Urinary bladder (tissue), 3 donors: ENCODE measurements at regions not wholly inside any gene's neighbourhood (a gene's known extent, or its start where the extent isn't known, plus 50 kb on each side); places are given as distances from the start of the nearest gene placed in this dataset.

Experiments
- DNase-seq: peaks from one replicate; pipeline ENCODE4 v3.0.0-alpha.2; 2015; ENCODE audit errors: extremely low spot score
- H3K27ac ChIP-seq: one replicate; pipeline ENCODE4 v1.5.1; 2013; ENCODE audit warnings: low read depth, mild to moderate bottlenecking, moderate library complexity
- H3K36me3 ChIP-seq: one replicate; pipeline ENCODE4 v1.6.1; 2013; ENCODE audit warnings: mild to moderate bottlenecking, moderate library complexity; ENCODE audit not compliant: insufficient read depth
- H3K4me1 ChIP-seq: one replicate; pipeline ENCODE4 v1.6.1; 2013; ENCODE audit warnings: mild to moderate bottlenecking, moderate library complexity; ENCODE audit not compliant: insufficient read depth
- H3K4me3 ChIP-seq: one replicate; pipeline ENCODE4 v1.5.1; 2013; ENCODE audit warnings: low read depth, low read length
- WGBS: extraction: QIAGEN DNeasy Blood & Tissue Kit; methylation state at CpG from one replicate; pipeline ENCODE4 v1.1.7; 2013; 5-methylcytosine and 5-hydroxymethylcytosine counted together
- donor health status: healthy with polysubstance abuse.
- donor health status: healthy.

- H3K4me1 ChIP-seq: no peaks in the 10 kb centered on the region
These were observed 93.3 kb upstream of the MAP1LC3B2 start for GRCh38 chr12:116465856-116466255.

GRCh38 chr12:116466536-116466935 is 92.6 kb upstream of the MAP1LC3B2 start:
- Histone ChIP-seq H3K27ac (no peak overlapping the region), H3K4me3 (no peak overlapping the region), H3K36me3 (no peaks in the 10 kb centered on the region), H3K4me1 (no peaks in the 10 kb centered on the region)
- 61% methylated on average over 3 of the region's 3 CpGs for WGBS
- no peak for DNase-seq

More at GRCh38 chr12:116465856-116466255, 93.3 kb upstream of the MAP1LC3B2 start:
- DNase-seq: no peak
- WGBS: 76% methylated on average over 4 of the region's 4 CpGs
- H3K4me3 ChIP-seq: no peak overlapping the region
- H3K27ac ChIP-seq: no peak overlapping the region
- no peaks in the 10 kb centered on the region for H3K36me3 ChIP-seq

GRCh38 chr12:116469344-116469743 is 89.8 kb upstream of the MAP1LC3B2 start:
- no peaks in the 10 kb centered on the region for H3K4me1 ChIP-seq
- H3K27ac ChIP-seq: no peak overlapping the region
- no peak for DNase-seq
- no peaks in the 10 kb centered on the region for H3K36me3 ChIP-seq
- no peak overlapping the region for H3K4me3 ChIP-seq
- WGBS: 96% methylated on average over 3 of the region's 3 CpGs

- 43% methylated on average over 5 of the region's 5 CpGs for WGBS
- H3K36me3 ChIP-seq: no peaks in the 10 kb centered on the region
- no peak for DNase-seq
- H3K27ac ChIP-seq: no peak overlapping the region
- H3K4me1 ChIP-seq: no peaks in the 10 kb centered on the region
- H3K4me3 ChIP-seq: no peak overlapping the region
These were observed 87.6 kb upstream of the MAP1LC3B2 start for GRCh38 chr12:116471544-116471943.

GRCh38 chr12:116472193-116472592 is 87.0 kb upstream of the MAP1LC3B2 start:
- Histone ChIP-seq H3K4me1 (no peaks in the 10 kb centered on the region), H3K27ac (no peak overlapping the region), H3K4me3 (no peak overlapping the region), H3K36me3 (no peaks in the 10 kb centered on the region)
- WGBS: 85% methylated on average over 4 of the region's 4 CpGs
- DNase-seq: no peak

GRCh38 chr12:116473416-116473815 is 85.8 kb upstream of the MAP1LC3B2 start:
- no peak for DNase-seq
- no peak overlapping the region for H3K4me3 ChIP-seq
- WGBS: 100% methylated on average over 1 of the region's 1 CpG
- H3K36me3 ChIP-seq: no peaks in the 10 kb centered on the region
- H3K27ac ChIP-seq: no peak overlapping the region
- no peaks in the 10 kb centered on the region for H3K4me1 ChIP-seq

GRCh38 chr12:116474331-116474730 is 84.8 kb upstream of the MAP1LC3B2 start:
- H3K4me1 ChIP-seq: no peaks in the 10 kb centered on the region
- 73% methylated on average over 1 of the region's 1 CpG for WGBS
- no peak overlapping the region for H3K27ac ChIP-seq
- no peaks in the 10 kb centered on the region for H3K36me3 ChIP-seq
- H3K4me3 ChIP-seq: no peak overlapping the region
- DNase-seq: no peak

- Histone ChIP-seq H3K4me1 (no peaks in the 10 kb centered on the region), H3K27ac (no peak overlapping the region), H3K36me3 (no peaks in the 10 kb centered on the region), H3K4me3 (no peak overlapping the region)
- WGBS: 97% methylated on average over 4 of the region's 4 CpGs
- no peak for DNase-seq
These were observed 84.3 kb upstream of the MAP1LC3B2 start for GRCh38 chr12:116474899-116475298.

GRCh38 chr12:116476227-116476822 is 82.9 kb upstream of the MAP1LC3B2 start:
- no peak for DNase-seq
- Histone ChIP-seq H3K27ac (no peak overlapping the region), H3K4me1 (no peaks in the 10 kb centered on the region), H3K36me3 (no peaks in the 10 kb centered on the region), H3K4me3 (no peak overlapping the region)
- WGBS: 92% methylated on average over 7 of the region's 7 CpGs

- H3K4me3 ChIP-seq: no peak overlapping the region
- H3K36me3 ChIP-seq: no peaks in the 10 kb centered on the region
- H3K4me1 ChIP-seq: no peaks in the 10 kb centered on the region
- 81% methylated on average over 6 of the region's 6 CpGs for WGBS
- H3K27ac ChIP-seq: no peak overlapping the region
- DNase-seq: no peak
These were observed 80.9 kb upstream of the MAP1LC3B2 start for GRCh38 chr12:116478243-116478773.

GRCh38 chr12:116480210-116480810 is 78.9 kb upstream of the MAP1LC3B2 start:
- DNase-seq: no peak
- Histone ChIP-seq H3K4me3 (no peak overlapping the region), H3K36me3 (no peaks in the 10 kb centered on the region), H3K27ac (no peak overlapping the region), H3K4me1 (no peaks in the 10 kb centered on the region)
- WGBS: 89% methylated on average over 3 of the region's 3 CpGs

GRCh38 chr12:116481726-116482125 is 77.5 kb upstream of the MAP1LC3B2 start:
- no peaks in the 10 kb centered on the region for H3K36me3 ChIP-seq
- DNase-seq: no peak
- no peak overlapping the region for H3K27ac ChIP-seq
- H3K4me3 ChIP-seq: no peak overlapping the region
- WGBS: 85% methylated on average over 9 of the region's 9 CpGs
- no peaks in the 10 kb centered on the region for H3K4me1 ChIP-seq

- Histone ChIP-seq H3K4me3 (no peak overlapping the region), H3K27ac (no peak overlapping the region), H3K36me3 (no peaks in the 10 kb centered on the region), H3K4me1 (no peaks in the 10 kb centered on the region)
- 92% methylated on average over 20 of the region's 20 CpGs for WGBS
- DNase-seq: no peak
These were observed 77.0 kb upstream of the MAP1LC3B2 start for GRCh38 chr12:116482179-116482578.

- DNase-seq: no peak
- Histone ChIP-seq H3K36me3 (no peaks in the 10 kb centered on the region), H3K4me1 (no peaks in the 10 kb centered on the region), H3K27ac (no peak overlapping the region), H3K4me3 (no peak overlapping the region)
- 98% methylated on average over 6 of the region's 6 CpGs for WGBS
These were observed 76.3 kb upstream of the MAP1LC3B2 start for GRCh38 chr12:116482859-116483258.
